Neural cell (in vitro differentiated cells): ENCODE measurements at regions not wholly inside any gene's neighbourhood (a gene's known extent, or its start where the extent isn't known, plus 50 kb on each side); places are given as distances from the start of the nearest gene placed in this dataset.
A peak's percentile ranks its signal among the peaks of the same experiment; 100 is the strongest.

ENCODE experiments used
- H2AFZ ChIP-seq: fragments of 200-600, 300-800 bp; sonication (generic), shearing (Covaris generic); 2 replicates; pipeline ENCODE4 v1.6.0; 2014; ENCODE audit warnings: low read depth, mild to moderate bottlenecking, antibody characterized with exemption, low read length, moderate library complexity
- H3F3A ChIP-seq: fragments of 200-600 bp; shearing (Covaris generic); 2 replicates; pipeline ENCODE4 v1.6.1; 2016; ENCODE audit warnings: mild to moderate bottlenecking, moderate library complexity, mixed read lengths, antibody characterized with exemption, low read length; ENCODE audit not compliant: insufficient read depth, poor library complexity, severe bottlenecking
- H3K27ac ChIP-seq: fragments of 200-600, 300-800 bp; sonication (generic), shearing (Covaris generic); 2 replicates; pipeline ENCODE4 v1.5.1; 2014; ENCODE audit warnings: mild to moderate bottlenecking, low read length, moderate library complexity
- H3K27me3 ChIP-seq: fragments of 300-800, 200-600 bp; sonication (generic), shearing (Covaris generic); 2 replicates; pipeline ENCODE4 v1.6.0; 2014; ENCODE audit warnings: mild to moderate bottlenecking, low read depth, low read length, moderate library complexity; ENCODE audit not compliant: insufficient read depth
- H3K36me3 ChIP-seq: fragments of 300-800, 200-600 bp; sonication (generic), shearing (Covaris generic); 2 replicates; pipeline ENCODE4 v1.5.1; 2014; ENCODE audit warnings: mild to moderate bottlenecking, antibody characterized with exemption, low read length, moderate library complexity; ENCODE audit not compliant: insufficient read depth
- H3K4me2 ChIP-seq: fragments of 300-800, 200-600 bp; sonication (generic), shearing (Covaris generic); 2 replicates; pipeline ENCODE4 v1.6.0; 2014; ENCODE audit warnings: mild to moderate bottlenecking, low read length
- H3K4me3 ChIP-seq: fragments of 300-800, 200-600 bp; sonication (generic), shearing (Covaris generic); 2 replicates; pipeline ENCODE4 v1.5.1; 2014; ENCODE audit warnings: mild to moderate bottlenecking, low read length, moderate library complexity
- H3K79me2 ChIP-seq: fragments of 200-600 bp; shearing (Covaris generic); replicated peaks from 2 replicates; pipeline ENCODE4 v1.6.0; 2014; ENCODE audit warnings: mild to moderate bottlenecking, low read length, moderate library complexity; ENCODE audit not compliant: insufficient read depth
- H3K9ac ChIP-seq: fragments of 300-800, 200-600 bp; sonication (generic), shearing (Covaris generic); 2 replicates; pipeline ENCODE4 v1.6.1; 2016; ENCODE audit warnings: mild to moderate bottlenecking, low read length, mixed read lengths
- H3K9me2 ChIP-seq: fragments of 200-600 bp; shearing (Covaris generic); 2 replicates; pipeline ENCODE4 v1.6.1; 2016; ENCODE audit warnings: mild to moderate bottlenecking, low read length, mixed read lengths; ENCODE audit not compliant: insufficient read depth
- H3K9me3 ChIP-seq: fragments of 200-600, 300-800 bp; sonication (generic), shearing (Covaris generic); 2 replicates; pipeline ENCODE4 v1.6.1; 2016; ENCODE audit warnings: mild to moderate bottlenecking, mixed run types, low read length, moderate library complexity, mixed read lengths
- H4K20me1 ChIP-seq: fragments of 200-600 bp; shearing (Covaris generic); 2 replicates; pipeline ENCODE4 v1.6.1; 2016; ENCODE audit warnings: mild to moderate bottlenecking, mixed run types; ENCODE audit not compliant: insufficient read depth
- CTCF ChIP-seq: fragments of 450-650 bp; IDR thresholded peaks from 2 replicates; pipeline ENCODE4 v1.5.1; 2014; ENCODE audit warnings: antibody characterized with exemption, mild to moderate bottlenecking, moderate library complexity; ENCODE audit not compliant: poor library complexity, severe bottlenecking
- EP300 ChIP-seq: fragments of 450-650 bp; conservative IDR thresholded peaks from 2 replicates; pipeline ENCODE4 v1.6.1; 2014; ENCODE audit warnings: antibody characterized with exemption, mild to moderate bottlenecking, moderate library complexity; ENCODE audit not compliant: poor library complexity, severe bottlenecking
- EZH2 ChIP-seq: fragments of 200-600, 300-800 bp; shearing (Covaris generic), sonication (generic); IDR thresholded peaks from 2 replicates; pipeline ENCODE4 v1.6.1; 2014; ENCODE audit warnings: antibody characterized with exemption, low read length, borderline replicate concordance, mild to moderate bottlenecking; ENCODE audit not compliant: insufficient read depth, poor library complexity, severe bottlenecking
- MXI1 ChIP-seq: fragments of 450-650 bp; conservative IDR thresholded peaks from 2 replicates; pipeline ENCODE4 v1.6.1; 2014; ENCODE audit warnings: antibody characterized with exemption, mild to moderate bottlenecking; ENCODE audit not compliant: poor library complexity, severe bottlenecking
- POLR2AphosphoS5 ChIP-seq: IDR thresholded peaks from 2 replicates; pipeline ENCODE4 v1.6.1; 2012
- RAD21 ChIP-seq: fragments of 450-650 bp; conservative IDR thresholded peaks from 2 replicates; pipeline ENCODE4 v1.6.1; 2014; ENCODE audit warnings: antibody characterized with exemption, mild to moderate bottlenecking, moderate library complexity
- REST ChIP-seq: IDR thresholded peaks from 2 replicates; pipeline ENCODE4 v1.6.1; 2012; ENCODE audit warnings: borderline replicate concordance
- SMC3 ChIP-seq: fragments of 450-650 bp; conservative IDR thresholded peaks from 2 replicates; pipeline ENCODE4 v1.6.1; 2014; ENCODE audit warnings: antibody characterized with exemption, mild to moderate bottlenecking, moderate library complexity; ENCODE audit not compliant: poor library complexity
- TAF1 ChIP-seq: IDR thresholded peaks from 2 replicates; pipeline ENCODE4 v1.6.1; 2012; ENCODE audit warnings: low read depth

GRCh38 chr2:125850541-125850940, 805.4 kb upstream of the GYPC start:
- H3K4me3 ChIP-seq, result no peak overlapping the region
- H3F3A ChIP-seq, result no peaks in the 10 kb centered on the region
- no peaks in the 10 kb centered on the region for H3K79me2 ChIP-seq
- H3K27me3 ChIP-seq, result no peaks in the 10 kb centered on the region
- H2AFZ ChIP-seq, result no peak overlapping the region
- no peaks in the 10 kb centered on the region for H3K9me2 ChIP-seq
- H3K4me2 ChIP-seq, result no peak overlapping the region
- no peak overlapping the region for H3K9ac ChIP-seq
- no peak overlapping the region for H3K27ac ChIP-seq
- no peaks in the 10 kb centered on the region for H4K20me1 ChIP-seq
- H3K9me3 ChIP-seq, result no peaks in the 10 kb centered on the region
- TF ChIP-seq EP300, result no peak
- H3K36me3 ChIP-seq, result no peaks in the 10 kb centered on the region

GRCh38 chr2:125852364-125852763, 803.6 kb upstream of the GYPC start:
- no peak overlapping the region for H2AFZ ChIP-seq
- no peak overlapping the region for H3K4me3 ChIP-seq
- H3K27ac ChIP-seq, result no peak overlapping the region

GRCh38 chr2:125853626-125854025, 802.3 kb upstream of the GYPC start:
- Histone ChIP-seq H3K4me3 (no peak overlapping the region), H3K27me3 (no peaks in the 10 kb centered on the region), H3K27ac (no peak overlapping the region), H4K20me1 (no peaks in the 10 kb centered on the region), H2AFZ (no peak overlapping the region), H3K79me2 (no peaks in the 10 kb centered on the region), H3K9me2 (no peaks in the 10 kb centered on the region), H3K36me3 (no peaks in the 10 kb centered on the region), H3F3A (no peaks in the 10 kb centered on the region), H3K9ac (no peak overlapping the region), H3K4me2 (no peak overlapping the region), H3K9me3 (no peaks in the 10 kb centered on the region)
- TF ChIP-seq TAF1 (no peak), MXI1 (no peak), EZH2 (no peak), SMC3 (no peak), REST (no peak), CTCF (no peak), RAD21 (no peak), POLR2AphosphoS5 (no peak), EP300 (no peak)

More at GRCh38 chr2:125852364-125852763, 803.6 kb upstream of the GYPC start:
- Histone ChIP-seq H3K9me2 (no peaks in the 10 kb centered on the region), H3K36me3 (no peaks in the 10 kb centered on the region), H3K9ac (no peak overlapping the region), H3K27me3 (no peaks in the 10 kb centered on the region), H3F3A (no peaks in the 10 kb centered on the region), H3K4me2 (no peak overlapping the region), H3K79me2 (no peaks in the 10 kb centered on the region), H4K20me1 (no peaks in the 10 kb centered on the region), H3K9me3 (no peaks in the 10 kb centered on the region)
- peak; percentile 24 for TF ChIP-seq POLR2AphosphoS5
- no peak for TF ChIP-seq REST
